Neural progenitor cell (in vitro differentiated cells): ENCODE measurements at regions not wholly inside any gene's neighbourhood (a gene's known extent, or its start where the extent isn't known, plus 50 kb on each side); places are given as distances from the start of the nearest gene placed in this dataset.

ENCODE experiments used
- EZH2 ChIP-seq: fragments of 200-600 bp; sonication (generic); IDR thresholded peaks from 2 replicates; pipeline ENCODE4 v1.6.1; 2017; ENCODE audit warnings: antibody characterized with exemption, mild to moderate bottlenecking, moderate library complexity
- EZH2phosphoT487 ChIP-seq: fragments of 200-600 bp; sonication (generic); IDR thresholded peaks from 2 replicates; pipeline ENCODE4 v1.6.1; 2017; ENCODE audit warnings: antibody characterized with exemption
- TF ChIP-seq, protein P1 (sequence below): fragments of 200-600 bp; sonication (generic); IDR thresholded peaks from 2 replicates; pipeline ENCODE4 v1.5.1; 2017; ENCODE audit warnings: antibody characterized with exemption, mild to moderate bottlenecking

DNA sequence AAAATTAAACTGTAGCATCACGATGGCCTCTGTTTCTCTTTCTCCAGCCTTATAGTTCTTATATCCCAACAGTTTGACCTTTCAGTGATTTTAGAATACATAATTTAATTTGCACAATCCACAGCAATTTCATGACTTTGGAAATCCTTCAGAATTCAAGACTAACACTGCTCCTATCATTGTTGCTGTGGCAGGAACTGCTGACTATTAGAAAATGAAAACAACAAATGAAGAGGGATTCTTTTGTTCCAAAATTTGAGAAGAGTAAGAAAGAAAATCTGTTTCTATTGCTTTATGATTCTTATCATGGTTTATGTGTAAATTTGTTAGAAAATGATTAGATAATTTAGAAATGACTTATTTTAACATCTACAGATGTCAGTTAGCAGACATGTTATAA lies 604.0 kb upstream of the ADGRB3 start:
- TF ChIP-seq, protein P1, sequence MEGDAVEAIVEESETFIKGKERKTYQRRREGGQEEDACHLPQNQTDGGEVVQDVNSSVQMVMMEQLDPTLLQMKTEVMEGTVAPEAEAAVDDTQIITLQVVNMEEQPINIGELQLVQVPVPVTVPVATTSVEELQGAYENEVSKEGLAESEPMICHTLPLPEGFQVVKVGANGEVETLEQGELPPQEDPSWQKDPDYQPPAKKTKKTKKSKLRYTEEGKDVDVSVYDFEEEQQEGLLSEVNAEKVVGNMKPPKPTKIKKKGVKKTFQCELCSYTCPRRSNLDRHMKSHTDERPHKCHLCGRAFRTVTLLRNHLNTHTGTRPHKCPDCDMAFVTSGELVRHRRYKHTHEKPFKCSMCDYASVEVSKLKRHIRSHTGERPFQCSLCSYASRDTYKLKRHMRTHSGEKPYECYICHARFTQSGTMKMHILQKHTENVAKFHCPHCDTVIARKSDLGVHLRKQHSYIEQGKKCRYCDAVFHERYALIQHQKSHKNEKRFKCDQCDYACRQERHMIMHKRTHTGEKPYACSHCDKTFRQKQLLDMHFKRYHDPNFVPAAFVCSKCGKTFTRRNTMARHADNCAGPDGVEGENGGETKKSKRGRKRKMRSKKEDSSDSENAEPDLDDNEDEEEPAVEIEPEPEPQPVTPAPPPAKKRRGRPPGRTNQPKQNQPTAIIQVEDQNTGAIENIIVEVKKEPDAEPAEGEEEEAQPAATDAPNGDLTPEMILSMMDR = no peak
- TF ChIP-seq EZH2 (no peak), EZH2phosphoT487 (no peak)
